KMS-11 (cell line): ENCODE measurements at regions not wholly inside any gene's neighbourhood (a gene's known extent, or its start where the extent isn't known, plus 50 kb on each side); places are given as distances from the start of the nearest gene placed in this dataset.

Source experiments
- H2AFZ ChIP-seq: fragments of 200-600 bp; sonication (generic); 2 replicates; pipeline ENCODE4 v1.6.1; 2016; ENCODE audit warnings: antibody characterized with exemption, mixed run types, low read depth
- H3K27ac ChIP-seq: fragments of 200-600 bp; sonication (generic); 2 replicates; pipeline ENCODE4 v1.6.1; 2016; ENCODE audit warnings: mild to moderate bottlenecking, mixed run types
- H3K27me3 ChIP-seq: fragments of 200-600 bp; sonication (generic); 2 replicates; pipeline ENCODE4 v1.6.1; 2017; ENCODE audit warnings: mild to moderate bottlenecking, low read depth, mixed run types, moderate library complexity; ENCODE audit not compliant: insufficient read depth
- H3K36me3 ChIP-seq: fragments of 200-600 bp; sonication (generic); 2 replicates; pipeline ENCODE4 v1.6.1; 2017; ENCODE audit warnings: mild to moderate bottlenecking, mixed run types; ENCODE audit not compliant: insufficient read depth
- H3K4me1 ChIP-seq: fragments of 200-600 bp; sonication (generic); 2 replicates; pipeline ENCODE4 v1.6.1; 2016; ENCODE audit warnings: mild to moderate bottlenecking, low read depth, mixed run types; ENCODE audit not compliant: poor library complexity, severe bottlenecking
- H3K4me2 ChIP-seq: fragments of 200-600 bp; sonication (generic); 2 replicates; pipeline ENCODE4 v1.7.0; 2016; ENCODE audit warnings: mild to moderate bottlenecking, mixed run types
- H3K4me3 ChIP-seq: fragments of 200-600 bp; sonication (generic); IDR thresholded peaks from 2 replicates; pipeline ENCODE4 v1.6.1; 2017; ENCODE audit warnings: low read depth, low read length, mixed read lengths; ENCODE audit not compliant: insufficient read depth
- H3K79me2 ChIP-seq: fragments of 200-600 bp; sonication (generic); 2 replicates; pipeline ENCODE4 v1.6.1; 2016; ENCODE audit warnings: low read depth, mixed run types; ENCODE audit not compliant: insufficient read depth
- H3K9ac ChIP-seq: fragments of 200-600 bp; sonication (generic); 2 replicates; pipeline ENCODE4 v1.6.1; 2016; ENCODE audit warnings: mild to moderate bottlenecking, mixed run types
- H4K20me1 ChIP-seq: fragments of 200-600 bp; sonication (generic); 2 replicates; pipeline ENCODE4 v1.6.1; 2016; ENCODE audit warnings: mild to moderate bottlenecking, mixed run types; ENCODE audit not compliant: insufficient read depth
- TF ChIP-seq, protein P1 (sequence below): fragments of 200-600 bp; sonication (generic); conservative IDR thresholded peaks from 2 replicates; pipeline ENCODE4 v1.6.1; 2017; ENCODE audit warnings: low read depth, mild to moderate bottlenecking, antibody characterized with exemption, low read length, moderate library complexity, mixed read lengths

- Histone ChIP-seq H3K4me1 (no peaks in the 10 kb centered on the region), H3K27me3 (no peaks in the 10 kb centered on the region), H3K27ac (no peak overlapping the region), H3K79me2 (no peaks in the 10 kb centered on the region), H3K4me3 (no peak overlapping the region), H4K20me1 (no peaks in the 10 kb centered on the region), H3K9ac (no peak overlapping the region), H3K36me3 (no peaks in the 10 kb centered on the region), H2AFZ (no peak overlapping the region), H3K4me2 (no peak overlapping the region)
- TF ChIP-seq, protein P1, sequence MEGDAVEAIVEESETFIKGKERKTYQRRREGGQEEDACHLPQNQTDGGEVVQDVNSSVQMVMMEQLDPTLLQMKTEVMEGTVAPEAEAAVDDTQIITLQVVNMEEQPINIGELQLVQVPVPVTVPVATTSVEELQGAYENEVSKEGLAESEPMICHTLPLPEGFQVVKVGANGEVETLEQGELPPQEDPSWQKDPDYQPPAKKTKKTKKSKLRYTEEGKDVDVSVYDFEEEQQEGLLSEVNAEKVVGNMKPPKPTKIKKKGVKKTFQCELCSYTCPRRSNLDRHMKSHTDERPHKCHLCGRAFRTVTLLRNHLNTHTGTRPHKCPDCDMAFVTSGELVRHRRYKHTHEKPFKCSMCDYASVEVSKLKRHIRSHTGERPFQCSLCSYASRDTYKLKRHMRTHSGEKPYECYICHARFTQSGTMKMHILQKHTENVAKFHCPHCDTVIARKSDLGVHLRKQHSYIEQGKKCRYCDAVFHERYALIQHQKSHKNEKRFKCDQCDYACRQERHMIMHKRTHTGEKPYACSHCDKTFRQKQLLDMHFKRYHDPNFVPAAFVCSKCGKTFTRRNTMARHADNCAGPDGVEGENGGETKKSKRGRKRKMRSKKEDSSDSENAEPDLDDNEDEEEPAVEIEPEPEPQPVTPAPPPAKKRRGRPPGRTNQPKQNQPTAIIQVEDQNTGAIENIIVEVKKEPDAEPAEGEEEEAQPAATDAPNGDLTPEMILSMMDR, result no peak
Observed at GRCh38 chr1:157272264-157272663, 134.1 kb upstream of the ETV3 start.

DNA sequence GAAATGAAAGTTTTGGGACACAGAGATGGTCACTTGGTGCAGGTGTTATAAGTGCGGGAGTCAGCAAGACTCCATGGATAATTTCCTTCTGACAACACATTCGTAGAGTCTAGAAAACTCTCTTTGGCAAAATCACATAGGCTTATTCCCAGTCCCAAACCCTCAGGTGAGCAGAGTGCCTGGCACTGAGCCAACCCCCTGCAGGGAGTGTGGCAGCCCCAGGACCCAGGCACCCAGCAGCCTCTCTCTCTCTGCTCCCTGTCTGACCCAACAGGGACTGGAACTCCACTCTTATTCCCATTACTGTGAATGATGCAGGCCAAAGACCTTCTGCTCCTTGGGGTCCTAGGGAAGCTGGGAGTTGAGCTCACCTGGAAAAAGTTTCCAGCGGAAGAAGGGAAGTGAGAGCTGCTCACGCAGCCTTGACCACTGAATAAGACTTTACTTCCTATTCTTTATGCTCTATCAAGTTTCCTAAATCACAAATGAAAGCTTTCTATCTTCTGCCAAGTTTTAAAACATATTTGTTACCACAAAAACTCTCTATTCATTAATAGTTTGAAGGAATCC is 132.6 kb upstream of the ETV3 start:
- Histone ChIP-seq H3K79me2 (no peaks in the 10 kb centered on the region), H3K4me3 (no peak overlapping the region), H3K27me3 (no peaks in the 10 kb centered on the region), H3K36me3 (no peaks in the 10 kb centered on the region), H2AFZ (no peak overlapping the region), H3K4me2 (no peak overlapping the region), H3K4me1 (no peaks in the 10 kb centered on the region), H3K9ac (no peak overlapping the region), H4K20me1 (no peaks in the 10 kb centered on the region), H3K27ac (no peak overlapping the region)
- TF ChIP-seq, protein P1, result no peak

DNA sequence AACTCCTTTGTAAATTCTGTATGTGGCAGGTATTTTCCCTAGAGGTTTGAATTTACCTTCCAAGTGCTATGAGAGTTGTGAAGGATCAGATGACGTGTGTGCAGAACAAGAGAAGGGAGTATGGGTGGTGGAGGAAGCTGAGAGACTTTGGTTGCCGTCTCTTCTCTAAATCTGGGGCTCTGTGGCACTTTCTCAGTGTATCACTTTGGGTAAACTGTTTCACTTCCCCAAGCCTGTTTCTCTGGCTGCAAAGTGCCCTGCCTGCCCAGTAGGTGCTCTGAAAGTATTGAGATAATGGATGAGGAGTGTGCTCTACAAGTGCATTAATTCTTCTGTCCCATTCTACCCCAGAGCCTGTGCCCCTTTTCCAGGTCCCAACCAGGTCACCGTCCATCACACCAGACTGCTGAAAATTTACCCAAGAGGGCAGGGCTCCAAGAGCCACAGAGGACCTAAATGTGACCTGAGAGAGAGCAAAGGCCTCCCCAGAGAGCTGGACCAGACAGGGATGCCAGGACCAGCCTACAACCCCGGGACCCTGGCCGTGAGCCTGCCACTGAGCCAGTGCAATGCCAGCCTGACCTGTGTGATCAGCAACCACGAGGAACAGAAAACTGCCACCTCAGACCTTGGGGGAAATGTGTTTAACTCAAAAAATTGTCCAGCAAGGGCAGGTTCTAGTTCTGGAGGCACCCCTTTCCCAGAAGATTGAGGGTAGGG is 131.6 kb upstream of the ETV3 start:
- TF ChIP-seq, protein P1, result no peak
- H3K27me3 ChIP-seq, result no peaks in the 10 kb centered on the region
- H2AFZ ChIP-seq, result no peak overlapping the region
- H3K9ac ChIP-seq, result no peak overlapping the region
- H4K20me1 ChIP-seq, result no peaks in the 10 kb centered on the region
- H3K27ac ChIP-seq, result no peak overlapping the region
- H3K79me2 ChIP-seq, result no peaks in the 10 kb centered on the region
- H3K36me3 ChIP-seq, result no peaks in the 10 kb centered on the region
- no peak overlapping the region for H3K4me2 ChIP-seq
- H3K4me1 ChIP-seq, result no peaks in the 10 kb centered on the region
- no peak overlapping the region for H3K4me3 ChIP-seq

GRCh38 chr1:157262891-157263290 is 124.7 kb upstream of the ETV3 start:
- no peaks in the 10 kb centered on the region for H3K27me3 ChIP-seq
- no peak overlapping the region for H3K27ac ChIP-seq
- H3K4me3 ChIP-seq, result no peak overlapping the region
- no peak overlapping the region for H2AFZ ChIP-seq
- H3K4me1 ChIP-seq, result no peaks in the 10 kb centered on the region
- no peaks in the 10 kb centered on the region for H3K79me2 ChIP-seq
- TF ChIP-seq, protein P1, result no peak
- no peaks in the 10 kb centered on the region for H4K20me1 ChIP-seq
- H3K36me3 ChIP-seq, result no peaks in the 10 kb centered on the region
- no peak overlapping the region for H3K4me2 ChIP-seq
- H3K9ac ChIP-seq, result no peak overlapping the region
